OCI-LY1 (cell line): ENCODE measurements at regions not wholly inside any gene's neighbourhood (a gene's known extent, or its start where the extent isn't known, plus 50 kb on each side); places are given as distances from the start of the nearest gene placed in this dataset.

Experiments
- H2AFZ ChIP-seq: fragments of 200-600 bp; sonication (generic), shearing (Covaris generic); 2 replicates; pipeline ENCODE4 v1.6.0; 2014; ENCODE audit warnings: antibody characterized with exemption, mild to moderate bottlenecking, low read length
- H3F3A ChIP-seq: fragments of 200-600 bp; sonication (generic), shearing (Covaris generic); 2 replicates; pipeline ENCODE4 v1.6.0; 2014; ENCODE audit warnings: mild to moderate bottlenecking, antibody characterized with exemption, low read length, moderate library complexity; ENCODE audit not compliant: insufficient read depth
- H3K27ac ChIP-seq: fragments of 200-600 bp; sonication (generic); 2 replicates; pipeline ENCODE4 v1.5.1; 2014; ENCODE audit warnings: low read length, mixed run types, mild to moderate bottlenecking, low read depth; ENCODE audit not compliant: poor library complexity, severe bottlenecking
- H3K27me3 ChIP-seq: fragments of 200-600 bp; sonication (generic); 2 replicates; pipeline ENCODE4 v1.6.0; 2014; ENCODE audit warnings: antibody characterized with exemption, mild to moderate bottlenecking, low read length, moderate library complexity; ENCODE audit not compliant: insufficient read depth
- H3K36me3 ChIP-seq: fragments of 200-600 bp; sonication (generic); 2 replicates; pipeline ENCODE4 v1.6.1; 2014; ENCODE audit warnings: mild to moderate bottlenecking, antibody characterized with exemption, low read length, moderate library complexity, mixed read lengths; ENCODE audit not compliant: insufficient read depth
- H3K4me1 ChIP-seq: fragments of 200-600 bp; sonication (generic); 2 replicates; pipeline ENCODE4 v1.5.1; 2014; ENCODE audit warnings: mild to moderate bottlenecking, low read length, moderate library complexity; ENCODE audit not compliant: insufficient read depth, severe bottlenecking
- H3K4me2 ChIP-seq: fragments of 200-600 bp; sonication (generic), shearing (Covaris generic); 2 replicates; pipeline ENCODE4 v1.6.1; 2014; ENCODE audit warnings: low read length
- H3K4me3 ChIP-seq: fragments of 200-600 bp; sonication (generic); 2 replicates; pipeline ENCODE4 v1.5.1; 2014; ENCODE audit warnings: low read length, low read depth, mild to moderate bottlenecking, mixed read lengths; ENCODE audit not compliant: poor library complexity, severe bottlenecking
- H3K79me2 ChIP-seq: fragments of 200-600 bp; shearing (Covaris generic); 2 replicates; pipeline ENCODE4 v1.6.1; 2016; ENCODE audit warnings: mixed run types, low read length, mixed read lengths; ENCODE audit not compliant: insufficient read depth
- H3K9ac ChIP-seq: fragments of 200-600 bp; sonication (generic), shearing (Covaris generic); 2 replicates; pipeline ENCODE4 v1.6.1; 2014; ENCODE audit warnings: mild to moderate bottlenecking, low read length, mixed read lengths
- H3K9me2 ChIP-seq: fragments of 200-600 bp; sonication (generic), shearing (Covaris generic); 2 replicates; pipeline ENCODE4 v1.6.1; 2014; ENCODE audit warnings: low read depth, mild to moderate bottlenecking, low read length, mixed read lengths
- H3K9me3 ChIP-seq: fragments of 200-600 bp; shearing (Covaris generic); 2 replicates; pipeline ENCODE4 v1.6.1; 2014; ENCODE audit warnings: low read length, mixed read lengths
- H4K20me1 ChIP-seq: fragments of 200-600 bp; sonication (generic), shearing (Covaris generic); 2 replicates; pipeline ENCODE4 v1.6.0; 2016; ENCODE audit warnings: mild to moderate bottlenecking, low read length; ENCODE audit not compliant: insufficient read depth
- EZH2 ChIP-seq: fragments of 200-600 bp; sonication (generic), shearing (Covaris generic); IDR thresholded peaks from 2 replicates; pipeline ENCODE4 v1.8.0; 2017; ENCODE audit warnings: borderline replicate concordance, mixed run types, mild to moderate bottlenecking, antibody characterized with exemption, low read length, moderate library complexity, mixed read lengths
- TF ChIP-seq, protein P1 (sequence below): fragments of 200-600 bp; sonication (generic), shearing (Covaris generic); IDR thresholded peaks from 2 replicates; pipeline ENCODE4 v1.5.1; 2017; ENCODE audit warnings: mild to moderate bottlenecking, antibody characterized with exemption, low read length, moderate library complexity, mixed read lengths

GRCh38 chr13:79803296-79803695 is 322.3 kb downstream of the NDFIP2 start:
- no peak overlapping the region for H3K27ac ChIP-seq
- H3K9me3 ChIP-seq = no peaks in the 10 kb centered on the region
- no peaks in the 10 kb centered on the region for H3K4me1 ChIP-seq
- no peaks in the 10 kb centered on the region for H3K9me2 ChIP-seq
- H3K79me2 ChIP-seq = no peaks in the 10 kb centered on the region
- no peaks in the 10 kb centered on the region for H4K20me1 ChIP-seq
- H3K9ac ChIP-seq = no peak overlapping the region
- no peaks in the 10 kb centered on the region for H3F3A ChIP-seq
- H3K4me3 ChIP-seq = no peak overlapping the region
- H3K36me3 ChIP-seq = no peaks in the 10 kb centered on the region
- no peaks in the 10 kb centered on the region for H3K27me3 ChIP-seq
- TF ChIP-seq, protein P1, sequence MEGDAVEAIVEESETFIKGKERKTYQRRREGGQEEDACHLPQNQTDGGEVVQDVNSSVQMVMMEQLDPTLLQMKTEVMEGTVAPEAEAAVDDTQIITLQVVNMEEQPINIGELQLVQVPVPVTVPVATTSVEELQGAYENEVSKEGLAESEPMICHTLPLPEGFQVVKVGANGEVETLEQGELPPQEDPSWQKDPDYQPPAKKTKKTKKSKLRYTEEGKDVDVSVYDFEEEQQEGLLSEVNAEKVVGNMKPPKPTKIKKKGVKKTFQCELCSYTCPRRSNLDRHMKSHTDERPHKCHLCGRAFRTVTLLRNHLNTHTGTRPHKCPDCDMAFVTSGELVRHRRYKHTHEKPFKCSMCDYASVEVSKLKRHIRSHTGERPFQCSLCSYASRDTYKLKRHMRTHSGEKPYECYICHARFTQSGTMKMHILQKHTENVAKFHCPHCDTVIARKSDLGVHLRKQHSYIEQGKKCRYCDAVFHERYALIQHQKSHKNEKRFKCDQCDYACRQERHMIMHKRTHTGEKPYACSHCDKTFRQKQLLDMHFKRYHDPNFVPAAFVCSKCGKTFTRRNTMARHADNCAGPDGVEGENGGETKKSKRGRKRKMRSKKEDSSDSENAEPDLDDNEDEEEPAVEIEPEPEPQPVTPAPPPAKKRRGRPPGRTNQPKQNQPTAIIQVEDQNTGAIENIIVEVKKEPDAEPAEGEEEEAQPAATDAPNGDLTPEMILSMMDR = no peak
- no peak for TF ChIP-seq EZH2
- H3K4me2 ChIP-seq = no peak overlapping the region
- H2AFZ ChIP-seq = no peak overlapping the region

DNA sequence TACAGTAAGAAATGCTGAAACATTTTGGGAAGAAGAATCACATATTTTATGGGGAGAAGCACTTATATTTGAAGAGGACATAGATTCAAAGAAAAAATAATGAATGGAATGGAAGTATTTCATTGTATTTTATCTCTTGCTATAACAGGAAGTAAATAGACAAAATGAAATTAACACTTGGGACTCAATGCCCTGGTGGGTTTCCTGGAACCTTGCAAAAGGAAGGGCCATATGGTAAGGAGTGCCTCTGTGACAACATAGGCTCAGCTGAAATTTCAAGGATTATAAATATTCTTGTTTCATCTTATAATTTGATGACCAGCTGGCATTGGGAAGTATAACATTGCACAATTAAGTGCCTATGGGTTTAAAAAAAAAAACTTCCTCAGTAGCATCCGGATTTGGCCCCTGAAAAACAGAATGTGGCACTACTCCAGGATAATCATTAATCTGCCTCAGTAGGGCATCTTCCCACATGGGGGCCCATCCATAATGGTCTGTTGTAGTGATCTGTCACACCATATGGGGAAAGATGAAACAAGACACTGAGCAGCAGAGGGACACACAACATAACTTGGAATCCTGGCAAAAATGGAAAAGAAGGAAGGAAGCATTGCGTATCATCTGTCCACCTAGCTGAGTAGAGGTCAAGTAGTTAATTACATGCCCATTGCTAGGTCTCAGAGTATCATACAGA is 321.6 kb downstream of the NDFIP2 start:
- Histone ChIP-seq H3K9ac (no peak overlapping the region), H3K4me1 (no peaks in the 10 kb centered on the region), H3K9me2 (no peaks in the 10 kb centered on the region), H3F3A (no peaks in the 10 kb centered on the region), H3K4me3 (no peak overlapping the region), H4K20me1 (no peaks in the 10 kb centered on the region), H3K27me3 (no peaks in the 10 kb centered on the region), H3K4me2 (no peak overlapping the region), H3K9me3 (no peaks in the 10 kb centered on the region), H3K27ac (no peak overlapping the region), H2AFZ (no peak overlapping the region), H3K36me3 (no peaks in the 10 kb centered on the region), H3K79me2 (no peaks in the 10 kb centered on the region)
- TF ChIP-seq, protein P1 = no peak

GRCh38 chr13:79799059-79799867 is 318.3 kb downstream of the NDFIP2 start:
- H3K9me3 ChIP-seq = no peaks in the 10 kb centered on the region
- no peaks in the 10 kb centered on the region for H3K27me3 ChIP-seq
- no peaks in the 10 kb centered on the region for H3K4me1 ChIP-seq
- H3K27ac ChIP-seq = no peak overlapping the region
- no peak overlapping the region for H3K9ac ChIP-seq
- no peak for TF ChIP-seq EZH2
- TF ChIP-seq, protein P1 = no peak
- H2AFZ ChIP-seq = no peak overlapping the region
- no peak overlapping the region for H3K4me2 ChIP-seq
- no peak overlapping the region for H3K4me3 ChIP-seq
- no peaks in the 10 kb centered on the region for H3K36me3 ChIP-seq
- H4K20me1 ChIP-seq = no peaks in the 10 kb centered on the region
- H3F3A ChIP-seq = no peaks in the 10 kb centered on the region
- no peaks in the 10 kb centered on the region for H3K79me2 ChIP-seq
- no peaks in the 10 kb centered on the region for H3K9me2 ChIP-seq
